ENCODE measurements at regions not wholly inside any gene's neighbourhood (a gene's known extent, or its start where the extent isn't known, plus 50 kb on each side); places are given as distances from the start of the nearest gene placed in this dataset.

DNA sequence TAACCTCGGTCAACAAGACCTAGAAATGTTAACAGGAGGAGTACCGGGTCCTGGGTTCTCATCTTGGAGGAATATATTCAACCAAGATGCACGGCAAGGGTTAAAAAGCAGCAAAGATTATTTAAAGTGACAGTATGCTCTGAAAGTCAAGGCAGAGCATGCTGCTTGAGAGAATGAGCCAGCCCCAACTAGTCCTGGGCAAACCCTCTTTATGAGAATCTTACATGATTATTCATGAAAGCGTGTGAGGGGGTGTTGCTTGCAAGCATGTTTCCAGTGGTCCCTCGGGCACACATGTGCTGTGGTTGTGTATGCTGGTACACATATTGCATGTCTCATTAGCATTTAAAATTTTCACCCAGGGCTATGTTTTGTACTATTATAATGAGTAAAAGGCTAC lies 1445.6 kb downstream of the SI start:
- TF ChIP-seq, protein P1, sequence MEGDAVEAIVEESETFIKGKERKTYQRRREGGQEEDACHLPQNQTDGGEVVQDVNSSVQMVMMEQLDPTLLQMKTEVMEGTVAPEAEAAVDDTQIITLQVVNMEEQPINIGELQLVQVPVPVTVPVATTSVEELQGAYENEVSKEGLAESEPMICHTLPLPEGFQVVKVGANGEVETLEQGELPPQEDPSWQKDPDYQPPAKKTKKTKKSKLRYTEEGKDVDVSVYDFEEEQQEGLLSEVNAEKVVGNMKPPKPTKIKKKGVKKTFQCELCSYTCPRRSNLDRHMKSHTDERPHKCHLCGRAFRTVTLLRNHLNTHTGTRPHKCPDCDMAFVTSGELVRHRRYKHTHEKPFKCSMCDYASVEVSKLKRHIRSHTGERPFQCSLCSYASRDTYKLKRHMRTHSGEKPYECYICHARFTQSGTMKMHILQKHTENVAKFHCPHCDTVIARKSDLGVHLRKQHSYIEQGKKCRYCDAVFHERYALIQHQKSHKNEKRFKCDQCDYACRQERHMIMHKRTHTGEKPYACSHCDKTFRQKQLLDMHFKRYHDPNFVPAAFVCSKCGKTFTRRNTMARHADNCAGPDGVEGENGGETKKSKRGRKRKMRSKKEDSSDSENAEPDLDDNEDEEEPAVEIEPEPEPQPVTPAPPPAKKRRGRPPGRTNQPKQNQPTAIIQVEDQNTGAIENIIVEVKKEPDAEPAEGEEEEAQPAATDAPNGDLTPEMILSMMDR (IDR thresholded peaks at IDR 0.05), result no peak
- no peak for TF ChIP-seq POLR2A (IDR thresholded peaks at IDR 0.05)

All from heart left ventricle (tissue), 13 donors.